HCT116 (cell line): ENCODE measurements at regions not wholly inside any gene's neighbourhood (a gene's known extent, or its start where the extent isn't known, plus 50 kb on each side); places are given as distances from the start of the nearest gene placed in this dataset.
"Not testable (repeated sequence)": the region's sequence is repeated elsewhere in the genome, so short reads cannot be mapped to it uniquely, and the experiment has no call there.

Source experiments
- ATAC-seq: fragments of 200-7000 bp; cut with Tn5 transposase; 2 replicates; pipeline ENCODE4 v1.9.1; 2020; ENCODE audit warnings: mild to moderate bottlenecking, moderate library complexity
- BruUV-seq: library from RNA; stranded (reverse); fragments of 400-500 nt; replicated peaks from 2 replicates; lab custom pipeline; 2021; lab: Mats Ljungman, UMichigan
- CTCF ChIA-PET: fragments of 300-600 bp; sonication (Branson Sonifier 250); formaldehyde crosslinking; loops from one replicate; lab custom pipeline; 2021; ENCODE audit warnings: antibody characterized with exemption; lab: Charles Lee
- POLR2A ChIA-PET: fragments of 300-600, 350-600 bp; sonication (Branson Sonifier 250); formaldehyde crosslinking; loops from one replicate; lab custom pipeline; 2021; ENCODE audit warnings: antibody characterized with exemption; lab: Charles Lee
- RAD21 ChIA-PET, 2 experiments: fragments of 300-600 bp; sonication (Branson Sonifier 250); formaldehyde crosslinking; loops; one replicate each; lab custom pipeline; 2023; ENCODE audit warnings: low total read pairs in 2 of 2; ENCODE audit not compliant: uncharacterized antibody in 2 of 2, unreplicated experiment in 2 of 2, low non-redundant PET in 1 of 2; lab: Charles Lee
- DNase-seq: peaks from one replicate; pipeline ENCODE4 v3.0.0-alpha.2; 2010; ENCODE audit warnings: low read depth, low spot score
- H2AFZ ChIP-seq: fragments of 200-600 bp; shearing (Covaris generic), sonication (generic); 2 replicates; pipeline ENCODE4 v1.6.1; 2017; ENCODE audit warnings: low read depth, mixed run types, mixed read lengths, antibody characterized with exemption, low read length; ENCODE audit not compliant: poor library complexity, severe bottlenecking
- H3K27ac ChIP-seq: 2 replicates; pipeline ENCODE4 v1.5.1; 2012; ENCODE audit warnings: low read depth, low read length
- H3K27me3 ChIP-seq: fragments of 200-600 bp; sonication (generic); 2 replicates; pipeline ENCODE4 v1.6.1; 2016; ENCODE audit warnings: mixed run types, low read length, mixed read lengths; ENCODE audit not compliant: insufficient read depth
- H3K36me3 ChIP-seq, 2 experiments: fragments of 200-500 bp in 1 of 2; fragments of 200-600 bp in 1 of 2; sonication (Bioruptor generic) in 1 of 2; sonication (generic) in 1 of 2; 2 replicates each; pipeline versions ENCODE4 v1.5.1 to v1.6.1; 2014 to 2016; ENCODE audit warnings: low read length in 2 of 2, inconsistent platforms in 1 of 2, mixed read lengths in 1 of 2, mixed run types in 1 of 2; ENCODE audit not compliant: insufficient read depth in 2 of 2, control insufficient read depth in 1 of 2
- H3K4me1 ChIP-seq, 2 experiments: fragments of 200-600 bp in 1 of 2; sonication (generic) in 1 of 2; 2 replicates each; pipeline versions ENCODE4 v1.5.1 to v1.6.1; 2012 to 2017; ENCODE audit warnings: low read length in 2 of 2, inconsistent platforms in 1 of 2, mild to moderate bottlenecking in 1 of 2, mixed read lengths in 1 of 2, mixed run types in 1 of 2, moderate library complexity in 1 of 2; ENCODE audit not compliant: insufficient read depth in 2 of 2, control insufficient read depth in 1 of 2
- H3K4me2 ChIP-seq: fragments of 200-600 bp; sonication (generic); 2 replicates; pipeline ENCODE4 v1.6.1; 2017; ENCODE audit warnings: mixed run types, low read length, mixed read lengths
- H3K4me3 ChIP-seq, 2 experiments: fragments of 200-600 bp in 1 of 2; sonication (generic) in 1 of 2; replicated peaks in 1 of 2; 2 replicates each; pipeline ENCODE4 v1.5.1; 2011 to 2016; ENCODE audit warnings: low read length in 2 of 2, control low read depth in 1 of 2, low read depth in 1 of 2, mild to moderate bottlenecking in 1 of 2, mixed read lengths in 1 of 2, mixed run types in 1 of 2
- H3K79me2 ChIP-seq: fragments of 200-600 bp; sonication (generic); 2 replicates; pipeline ENCODE4 v1.6.1; 2017; ENCODE audit warnings: mild to moderate bottlenecking, mixed run types, low read length, moderate library complexity, mixed read lengths; ENCODE audit not compliant: insufficient read depth
- H3K9ac ChIP-seq: fragments of 200-600 bp; sonication (generic); 2 replicates; pipeline ENCODE4 v1.6.1; 2016; ENCODE audit warnings: low read length, mixed read lengths
- H3K9me2 ChIP-seq: fragments of 200-600 bp; sonication (generic), shearing (Covaris generic); 2 replicates; pipeline ENCODE4 v1.6.1; 2017; ENCODE audit warnings: mixed run types, mild to moderate bottlenecking, moderate library complexity; ENCODE audit not compliant: insufficient read depth
- H3K9me3 ChIP-seq, 2 experiments: fragments of 200-500 bp in 1 of 2; fragments of 200-600 bp in 1 of 2; sonication (Bioruptor generic) in 1 of 2; sonication (generic) in 1 of 2; 2 replicates each; pipeline ENCODE4 v1.6.1; 2014 to 2017; ENCODE audit warnings: low read length in 2 of 2, mixed read lengths in 2 of 2, inconsistent platforms in 1 of 2, low read depth in 1 of 2, mild to moderate bottlenecking in 1 of 2, mixed run types in 1 of 2, moderate library complexity in 1 of 2; ENCODE audit not compliant: control insufficient read depth in 1 of 2, insufficient read depth in 1 of 2
- H4K20me1 ChIP-seq: fragments of 200-600 bp; sonication (generic), shearing (Covaris generic); 2 replicates; pipeline ENCODE4 v1.6.1; 2017; ENCODE audit warnings: mixed run types, mild to moderate bottlenecking, moderate library complexity; ENCODE audit not compliant: insufficient read depth
- CEBPB ChIP-seq: IDR thresholded peaks from 2 replicates; pipeline ENCODE4 v1.6.1; 2012; ENCODE audit warnings: low read depth
- ELF1 ChIP-seq: IDR thresholded peaks from 2 replicates; pipeline ENCODE4 v1.6.1; 2012; ENCODE audit warnings: low read depth, borderline replicate concordance
- JUND ChIP-seq: IDR thresholded peaks from 2 replicates; pipeline ENCODE4 v1.6.1; 2012
- ZBTB33 ChIP-seq: IDR thresholded peaks from 2 replicates; pipeline ENCODE4 v1.6.1; 2011; ENCODE audit warnings: mild to moderate bottlenecking, low read length, moderate library complexity; ENCODE audit not compliant: insufficient replicate concordance; ENCODE audit errors: extremely low read depth
- intact Hi-C: fragments of 100-400 bp; cut with micrococcal nuclease; formaldehyde crosslinking; loops from 2 replicates; pipeline ENCODE4 v1.10.0; 2022

- no peak for TF ChIP-seq ZBTB33
Observed at GRCh38 chr3:99561056-99561455, 77.3 kb upstream of the COL8A1 start (continued).

GRCh38 chr3:99559196-99559595, 79.2 kb upstream of the COL8A1 start:
- Histone ChIP-seq H3K4me1 (no peaks in the 10 kb centered on the region; a peak in 1 of 4 replicates), H3K27ac (no peak overlapping the region), H3K27me3 (peaks cover 44% of the 10 kb centered on the region), H3K9me3 (no peaks in the 10 kb centered on the region), H3K36me3 (no peaks in the 10 kb centered on the region), H3K79me2 (no peaks in the 10 kb centered on the region), H3K9ac (no peak overlapping the region), H3K4me2 (no peak overlapping the region), H3K4me3 (no peak overlapping the region), H3K9me2 (no peaks in the 10 kb centered on the region), H2AFZ (no peak overlapping the region), H4K20me1 (no peaks in the 10 kb centered on the region; the same call in 1 of the 2 replicates)
- DNase-seq (no peak), ATAC-seq (no peak)
- CTCF ChIA-PET: interaction anchor here (0.6 kb wide), 1 partner anchor 10 kb away, joined by 3 read pairs; no protein-coding TSS in a partner anchor
- intact Hi-C loops: no loop called here
- POLR2A ChIA-PET: no interaction called here
- TF ChIP-seq ELF1: no peak
- TF ChIP-seq CEBPB: no peak
- TF ChIP-seq JUND: no peak
- no TSS peak for BruUV-seq
- RAD21 ChIA-PET: no interaction called here

GRCh38 chr3:99555885-99556284, 82.5 kb upstream of the COL8A1 start:
- intact Hi-C loops, H2AFZ ChIP-seq, POLR2A ChIA-PET, H3K4me1 ChIP-seq, H3K9ac ChIP-seq, BruUV-seq, DNase-seq, H3K27ac ChIP-seq, H3K9me2 ChIP-seq, CTCF ChIA-PET, RAD21 ChIA-PET, ATAC-seq, H3K4me2 ChIP-seq, H3K79me2 ChIP-seq, H3K36me3 ChIP-seq, H4K20me1 ChIP-seq, H3K9me3 ChIP-seq, H3K4me3 ChIP-seq: not testable (repeated sequence)
- peaks cover 32% of the 10 kb centered on the region for H3K27me3 ChIP-seq
